Upper lobe of left lung (tissue), 6 donors: ENCODE measurements at regions not wholly inside any gene's neighbourhood (a gene's known extent, or its start where the extent isn't known, plus 50 kb on each side); places are given as distances from the start of the nearest gene placed in this dataset.

Source experiments
- ATAC-seq, 2 donors: fragments of 200-7000 bp; cut with Tn5 transposase; one replicate each; pipeline ENCODE4 v1.9.1; 2022; ENCODE audit warnings: mild to moderate bottlenecking in 2 of 2, moderate library complexity in 2 of 2; ENCODE audit not compliant: low FRiP score in 2 of 2
- DNase-seq, 2 donors: peaks; one replicate each; pipeline ENCODE4 v3.0.0-alpha.2; 2019 to 2020
- H3K27ac ChIP-seq, 4 donors: fragments of 200-600 bp; sonication (generic); one replicate each; pipeline ENCODE4 v1.5.1; 2016 to 2019
- H3K27me3 ChIP-seq, 4 donors: fragments of 200-600 bp; sonication (generic); one replicate each; pipeline ENCODE4 v1.5.1; 2017 to 2019
- H3K36me3 ChIP-seq, 4 donors: fragments of 200-600 bp; sonication (generic); one replicate each; pipeline ENCODE4 v1.5.1; 2016 to 2019
- H3K4me1 ChIP-seq, 4 donors: fragments of 200-600 bp; sonication (generic); one replicate each; pipeline ENCODE4 v1.5.1; 2018 to 2019
- H3K4me3 ChIP-seq, 4 donors: fragments of 200-600 bp; sonication (generic); one replicate each; pipeline ENCODE4 v1.5.1; 2017 to 2019; ENCODE audit warnings: mild to moderate bottlenecking in 2 of 4, moderate library complexity in 1 of 4
- H3K9me3 ChIP-seq, 4 donors: fragments of 200-600 bp; sonication (generic); one replicate each; pipeline ENCODE4 v1.5.1; 2018 to 2019
- EP300 ChIP-seq, 4 donors: sonication (generic); formaldehyde crosslinking; IDR thresholded peaks; one replicate each; pipeline ENCODE4 v1.5.1; 2017; ENCODE audit warnings: antibody characterized with exemption in 4 of 4, control low read depth in 2 of 4
- POLR2A ChIP-seq, 4 donors: fragments of 450-650 bp; IDR thresholded peaks; one replicate each; pipeline ENCODE4 v1.5.1; 2016 to 2017; ENCODE audit warnings: antibody characterized with exemption in 4 of 4, mild to moderate bottlenecking in 2 of 4
- POLR2AphosphoS5 ChIP-seq, 2 donors: sonication (generic); formaldehyde crosslinking; IDR thresholded peaks; one replicate each; pipeline ENCODE4 v1.5.1; 2017; ENCODE audit warnings: antibody characterized with exemption in 2 of 2
- WGBS, 2 donors: methylation state at CpG; one replicate each; pipeline ENCODE4 v1.1.5; 2017 to 2018; 5-methylcytosine and 5-hydroxymethylcytosine counted together
- TF ChIP-seq, protein P1 (sequence below), 6 experiments: fragments of 450-650 bp in 4 of 6; fragments of 200-600 bp in 2 of 6; sonication (generic) in 2 of 6; IDR thresholded peaks; one replicate each; pipeline ENCODE4 v1.5.1; 2016 to 2019; ENCODE audit warnings: antibody characterized with exemption in 6 of 6
- donor health status: DM: no; HTN: no; CAD: no; lungs with moderate emphysema.
- donor health status: DM: no; HTN: yes; CAD: no; lungs with severe emphysema.

DNA sequence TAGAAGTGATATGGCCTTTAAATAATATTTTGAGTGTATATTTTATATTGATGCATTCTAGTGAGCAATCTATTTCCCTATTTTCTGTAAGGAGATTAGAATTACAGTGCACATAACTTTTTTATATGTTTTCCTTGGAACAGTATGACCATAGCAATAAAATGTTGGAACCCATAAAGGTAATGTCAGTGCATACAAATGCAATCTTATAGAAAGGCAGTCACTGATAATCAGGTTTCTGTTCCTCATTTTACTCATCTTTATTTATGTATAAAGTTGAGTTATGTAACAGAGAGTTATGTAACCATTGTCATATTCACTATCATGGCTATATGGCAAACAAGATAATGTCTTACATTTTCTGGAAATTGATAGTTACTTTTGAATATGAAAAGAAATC is 179.9 kb upstream of the NETO1 start:
- H3K9me3 ChIP-seq: peaks cover 0 to 7% (median 0%) of the 10 kb centered on the region in 4 donors
- H3K36me3 ChIP-seq: no peaks in the 10 kb centered on the region
- H3K4me1 ChIP-seq: no peaks in the 10 kb centered on the region
- ATAC-seq (no peak), DNase-seq (no peak)
- H3K27me3 ChIP-seq: no peaks in the 10 kb centered on the region
- H3K27ac ChIP-seq: no peak overlapping the region
- H3K4me3 ChIP-seq: no peak overlapping the region
- TF ChIP-seq EP300 (IDR thresholded peaks at IDR 0.05) (no peak), POLR2AphosphoS5 (IDR thresholded peaks at IDR 0.05) (no peak), POLR2A (IDR thresholded peaks at IDR 0.05) (no peak)
- TF ChIP-seq, protein P1, sequence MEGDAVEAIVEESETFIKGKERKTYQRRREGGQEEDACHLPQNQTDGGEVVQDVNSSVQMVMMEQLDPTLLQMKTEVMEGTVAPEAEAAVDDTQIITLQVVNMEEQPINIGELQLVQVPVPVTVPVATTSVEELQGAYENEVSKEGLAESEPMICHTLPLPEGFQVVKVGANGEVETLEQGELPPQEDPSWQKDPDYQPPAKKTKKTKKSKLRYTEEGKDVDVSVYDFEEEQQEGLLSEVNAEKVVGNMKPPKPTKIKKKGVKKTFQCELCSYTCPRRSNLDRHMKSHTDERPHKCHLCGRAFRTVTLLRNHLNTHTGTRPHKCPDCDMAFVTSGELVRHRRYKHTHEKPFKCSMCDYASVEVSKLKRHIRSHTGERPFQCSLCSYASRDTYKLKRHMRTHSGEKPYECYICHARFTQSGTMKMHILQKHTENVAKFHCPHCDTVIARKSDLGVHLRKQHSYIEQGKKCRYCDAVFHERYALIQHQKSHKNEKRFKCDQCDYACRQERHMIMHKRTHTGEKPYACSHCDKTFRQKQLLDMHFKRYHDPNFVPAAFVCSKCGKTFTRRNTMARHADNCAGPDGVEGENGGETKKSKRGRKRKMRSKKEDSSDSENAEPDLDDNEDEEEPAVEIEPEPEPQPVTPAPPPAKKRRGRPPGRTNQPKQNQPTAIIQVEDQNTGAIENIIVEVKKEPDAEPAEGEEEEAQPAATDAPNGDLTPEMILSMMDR (IDR thresholded peaks at IDR 0.05): no peak

- ATAC-seq (no peak), DNase-seq (peak in 1 of 2 donors; percentile 16)
- 64 to 68% methylated on average over 3 to 5 of the region's 5 CpGs for WGBS, 2 donors
- Histone ChIP-seq H3K27me3 (no peaks in the 10 kb centered on the region), H3K27ac (no peak overlapping the region), H3K9me3 (peaks cover 0 to 7% (median 0%) of the 10 kb centered on the region in 4 donors), H3K36me3 (no peaks in the 10 kb centered on the region), H3K4me3 (no peak overlapping the region), H3K4me1 (no peaks in the 10 kb centered on the region)
- TF ChIP-seq POLR2A (IDR thresholded peaks at IDR 0.05) (no peak), EP300 (IDR thresholded peaks at IDR 0.05) (no peak), POLR2AphosphoS5 (IDR thresholded peaks at IDR 0.05) (no peak)
- TF ChIP-seq, protein P1 (IDR thresholded peaks at IDR 0.05): no peak
Measured at GRCh38 chr18:73045037-73045436, 177.2 kb upstream of the NETO1 start.

DNA sequence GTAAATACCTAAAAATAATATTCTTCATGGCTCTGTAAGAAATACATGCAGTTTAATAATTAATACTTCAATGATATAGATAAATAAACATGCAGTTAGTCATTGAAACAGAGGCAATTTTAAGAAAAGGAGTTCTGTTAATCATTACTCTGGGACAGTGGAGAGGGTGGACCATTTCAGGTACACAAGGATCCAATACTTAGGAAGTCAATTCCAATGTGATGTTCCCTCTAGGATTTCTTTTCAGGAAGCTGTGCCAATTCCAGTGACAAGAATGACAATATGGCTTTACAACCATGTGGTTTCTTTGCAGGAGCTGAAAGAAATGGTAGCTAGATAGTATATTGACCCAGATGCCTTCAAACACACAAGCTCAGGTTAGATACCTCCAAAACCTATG is 175.8 kb upstream of the NETO1 start:
- DNase-seq: no peak

DNA sequence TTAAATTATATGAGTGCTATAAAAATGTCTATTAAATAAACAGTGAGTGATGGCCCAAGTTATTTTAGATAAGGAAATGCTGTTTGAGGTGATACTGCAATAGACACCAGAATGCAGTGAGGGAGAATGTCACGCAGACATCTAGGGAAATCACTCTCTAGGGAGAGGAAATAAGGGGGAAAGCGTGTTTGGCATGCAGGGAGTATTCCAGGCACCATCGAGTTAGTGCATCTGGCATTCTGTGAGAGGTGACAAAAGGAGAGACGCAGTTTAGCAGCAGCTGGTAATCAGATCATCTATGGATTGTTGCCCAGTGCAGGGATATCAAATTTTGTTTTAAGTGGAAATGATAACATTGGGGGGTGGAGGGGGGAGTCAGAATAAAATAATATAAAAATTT is 175.4 kb upstream of the NETO1 start:
- Histone ChIP-seq H3K27ac (no peak overlapping the region), H3K4me3 (no peak overlapping the region), H3K36me3 (no peaks in the 10 kb centered on the region), H3K9me3 (no peaks in the 10 kb centered on the region), H3K4me1 (no peaks in the 10 kb centered on the region), H3K27me3 (no peaks in the 10 kb centered on the region)
- DNase-seq: no peak
- WGBS, 2 donors: 26 to 36% methylated on average over 4 of the region's 4 CpGs
- no peak for ATAC-seq
- TF ChIP-seq POLR2A (IDR thresholded peaks at IDR 0.05) (no peak), POLR2AphosphoS5 (IDR thresholded peaks at IDR 0.05) (no peak), EP300 (IDR thresholded peaks at IDR 0.05) (no peak)
- TF ChIP-seq, protein P1 (IDR thresholded peaks at IDR 0.05): no peak

More for the DNA sequence above, 175.8 kb upstream of the NETO1 start:
- H3K4me3 ChIP-seq: no peak overlapping the region
- no peaks in the 10 kb centered on the region for H3K36me3 ChIP-seq
- no peaks in the 10 kb centered on the region for H3K27me3 ChIP-seq
- H3K9me3 ChIP-seq: no peaks in the 10 kb centered on the region
- no peaks in the 10 kb centered on the region for H3K4me1 ChIP-seq
- no peak for ATAC-seq
- TF ChIP-seq POLR2A (IDR thresholded peaks at IDR 0.05) (no peak), EP300 (IDR thresholded peaks at IDR 0.05) (no peak), POLR2AphosphoS5 (IDR thresholded peaks at IDR 0.05) (no peak)
- TF ChIP-seq, protein P1 (IDR thresholded peaks at IDR 0.05): no peak
- no peak overlapping the region for H3K27ac ChIP-seq

DNA sequence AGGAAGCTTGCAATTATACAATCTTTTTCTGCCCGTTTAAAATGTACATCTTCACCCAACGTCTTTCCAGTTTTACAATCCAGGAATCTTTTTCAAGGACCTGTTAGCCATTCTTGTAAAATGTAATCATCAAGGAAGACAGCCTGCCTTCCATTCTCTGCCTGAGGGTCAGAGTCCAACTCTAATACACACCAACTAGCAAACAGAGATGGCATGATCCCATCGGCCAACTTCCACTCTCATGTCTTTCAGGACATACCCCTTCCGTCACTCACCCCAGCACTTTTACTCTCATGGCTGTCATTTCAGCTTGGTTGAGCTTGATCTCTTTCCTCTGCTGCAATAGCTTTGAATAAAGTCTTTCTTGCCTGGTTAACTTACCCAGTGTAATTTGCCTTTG is 172.5 kb upstream of the NETO1 start:
- TF ChIP-seq, protein P1 (IDR thresholded peaks at IDR 0.05): no peak
- TF ChIP-seq EP300 (IDR thresholded peaks at IDR 0.05): no peak
- no peak for TF ChIP-seq POLR2A (IDR thresholded peaks at IDR 0.05)
- TF ChIP-seq POLR2AphosphoS5 (IDR thresholded peaks at IDR 0.05): no peak
- ATAC-seq (no peak), DNase-seq (no peak)
- Histone ChIP-seq H3K4me1 (no peaks in the 10 kb centered on the region), H3K27ac (no peak overlapping the region), H3K27me3 (no peaks in the 10 kb centered on the region), H3K4me3 (no peak overlapping the region), H3K36me3 (no peaks in the 10 kb centered on the region), H3K9me3 (no peaks in the 10 kb centered on the region)
- 58 to 65% methylated on average over 4 of the region's 4 CpGs for WGBS, 2 donors
